Left lung (tissue), 4 donors: ENCODE measurements at regions not wholly inside any gene's neighbourhood (a gene's known extent, or its start where the extent isn't known, plus 50 kb on each side); places are given as distances from the start of the nearest gene placed in this dataset.
A peak's percentile ranks its signal among the peaks of the same experiment; 100 is the strongest.
"Not testable (repeated sequence)": the region's sequence is repeated elsewhere in the genome, so short reads cannot be mapped to it uniquely, and the experiment has no call there.

Experiments
- ATAC-seq: fragments of 200-7000 bp; cut with Tn5 transposase; one replicate; pipeline ENCODE4 v1.9.1; 2020; ENCODE audit warnings: moderate library complexity
- DNase-seq, 4 donors: peaks; one replicate each; pipeline ENCODE4 v3.0.0-alpha.2; 2013 to 2020
- H3K27ac ChIP-seq, 2 donors: fragments of 200-600 bp; sonication (generic) in 1 of 2; one replicate each; pipeline versions ENCODE4 v1.5.0 to v1.8.0; 2020 to 2021
- H3K27me3 ChIP-seq, 2 donors: fragments of 200-600 bp; sonication (generic) in 1 of 2; one replicate each; pipeline versions ENCODE4 v1.5.0 to v1.8.0; 2020 to 2021
- H3K36me3 ChIP-seq, 2 donors: fragments of 200-600 bp; sonication (generic) in 1 of 2; one replicate each; pipeline versions ENCODE4 v1.5.0 to v1.8.0; 2020 to 2021
- H3K4me1 ChIP-seq, 2 donors: fragments of 200-600 bp; one replicate each; pipeline ENCODE4 v1.8.0; 2021
- H3K4me3 ChIP-seq, 2 donors: fragments of 200-600 bp; sonication (generic) in 1 of 2; one replicate each; pipeline versions ENCODE4 v1.5.0 to v1.8.0; 2020 to 2021; ENCODE audit warnings: mild to moderate bottlenecking in 1 of 2
- H3K9me3 ChIP-seq, 2 donors: fragments of 200-600 bp; sonication (generic) in 1 of 2; one replicate each; pipeline versions ENCODE4 v1.5.0 to v1.8.0; 2020 to 2021
- intact Hi-C, 2 donors: fragments of 100-400 bp; cut with DNase I; formaldehyde crosslinking; loops; one replicate each; pipeline versions ENCODE4 v1.11.2 to v1.14.2; 2022
- donor health status: DM: no; HTN: yes; CAD: no.
- donor health status: DM: no; HTN: no; CAD: no.

- H3K27ac ChIP-seq, H3K36me3 ChIP-seq, H3K9me3 ChIP-seq, H3K4me3 ChIP-seq, H3K4me1 ChIP-seq, H3K27me3 ChIP-seq, intact Hi-C loops, ATAC-seq: not testable (repeated sequence)
- DNase-seq: peak in 1 of 4 donors; percentile 31
Observed at GRCh38 chr7:76805262-76805661, 178.2 kb upstream of the POMZP3 start.

- ATAC-seq: peak; percentile 75
- DNase-seq, H3K27me3 ChIP-seq, H3K36me3 ChIP-seq, H3K4me3 ChIP-seq, intact Hi-C loops, H3K9me3 ChIP-seq, H3K4me1 ChIP-seq, H3K27ac ChIP-seq: not testable (repeated sequence)
Observed at GRCh38 chr7:76797639-76798038, 170.6 kb upstream of the POMZP3 start.

GRCh38 chr7:76780693-76781092 is 153.6 kb upstream of the POMZP3 start:
- H3K27me3 ChIP-seq, H3K4me1 ChIP-seq, H3K27ac ChIP-seq, H3K36me3 ChIP-seq, H3K9me3 ChIP-seq, DNase-seq, ATAC-seq, intact Hi-C loops, H3K4me3 ChIP-seq: not testable (repeated sequence)

- H3K4me1 ChIP-seq, DNase-seq, H3K4me3 ChIP-seq, H3K9me3 ChIP-seq, H3K36me3 ChIP-seq, H3K27ac ChIP-seq, intact Hi-C loops, H3K27me3 ChIP-seq: not testable (repeated sequence)
- ATAC-seq: peak; percentile 44
Observed at GRCh38 chr7:76774279-76774678, 147.2 kb upstream of the POMZP3 start.

- H3K4me1 ChIP-seq, H3K9me3 ChIP-seq, H3K36me3 ChIP-seq, DNase-seq, H3K4me3 ChIP-seq, intact Hi-C loops, H3K27me3 ChIP-seq, H3K27ac ChIP-seq, ATAC-seq: not testable (repeated sequence)
Observed at GRCh38 chr7:76771980-76772379, 144.9 kb upstream of the POMZP3 start.

GRCh38 chr7:76763977-76764376 is 136.9 kb upstream of the POMZP3 start:
- intact Hi-C loops, H3K4me3 ChIP-seq, H3K4me1 ChIP-seq, H3K36me3 ChIP-seq, H3K27ac ChIP-seq, H3K27me3 ChIP-seq, H3K9me3 ChIP-seq, ATAC-seq: not testable (repeated sequence)
- peak in 1 of 4 donors; percentile 2 for DNase-seq

- intact Hi-C loops, H3K36me3 ChIP-seq, H3K27ac ChIP-seq, H3K4me3 ChIP-seq, ATAC-seq, DNase-seq, H3K4me1 ChIP-seq, H3K27me3 ChIP-seq, H3K9me3 ChIP-seq: not testable (repeated sequence)
Observed at GRCh38 chr7:76760546-76761220, 133.6 kb upstream of the POMZP3 start.

- H3K4me3 ChIP-seq, H3K27me3 ChIP-seq, ATAC-seq, H3K9me3 ChIP-seq, H3K27ac ChIP-seq, H3K4me1 ChIP-seq, intact Hi-C loops, DNase-seq, H3K36me3 ChIP-seq: not testable (repeated sequence)
Observed at GRCh38 chr7:76739538-76739937, 112.5 kb upstream of the POMZP3 start.

- H3K36me3 ChIP-seq, ATAC-seq, H3K9me3 ChIP-seq, intact Hi-C loops, H3K27me3 ChIP-seq, H3K4me1 ChIP-seq, DNase-seq, H3K4me3 ChIP-seq, H3K27ac ChIP-seq: not testable (repeated sequence)
Observed at GRCh38 chr7:76736724-76737123, 109.6 kb upstream of the POMZP3 start.

GRCh38 chr7:76736091-76736490 is 109.0 kb upstream of the POMZP3 start:
- H3K4me1 ChIP-seq, H3K36me3 ChIP-seq, H3K9me3 ChIP-seq, intact Hi-C loops, ATAC-seq, H3K27ac ChIP-seq, DNase-seq, H3K27me3 ChIP-seq, H3K4me3 ChIP-seq: not testable (repeated sequence)

GRCh38 chr7:76735668-76736067 is 108.6 kb upstream of the POMZP3 start:
- DNase-seq, H3K27ac ChIP-seq, H3K4me3 ChIP-seq, H3K9me3 ChIP-seq, H3K27me3 ChIP-seq, ATAC-seq, H3K36me3 ChIP-seq, H3K4me1 ChIP-seq, intact Hi-C loops: not testable (repeated sequence)

GRCh38 chr7:76728571-76728974 is 101.5 kb upstream of the POMZP3 start:
- DNase-seq, H3K36me3 ChIP-seq, H3K4me3 ChIP-seq, intact Hi-C loops, H3K9me3 ChIP-seq, H3K27ac ChIP-seq, ATAC-seq, H3K4me1 ChIP-seq, H3K27me3 ChIP-seq: not testable (repeated sequence)

- intact Hi-C loops, H3K4me3 ChIP-seq, DNase-seq, ATAC-seq, H3K36me3 ChIP-seq, H3K27ac ChIP-seq, H3K27me3 ChIP-seq, H3K4me1 ChIP-seq, H3K9me3 ChIP-seq: not testable (repeated sequence)
Observed at GRCh38 chr7:76723928-76724327, 96.8 kb upstream of the POMZP3 start.

- H3K4me1 ChIP-seq, DNase-seq, H3K4me3 ChIP-seq, H3K27me3 ChIP-seq, H3K36me3 ChIP-seq, ATAC-seq, H3K27ac ChIP-seq, intact Hi-C loops: not testable (repeated sequence)
- peaks cover 0 to 27% of the 10 kb centered on the region in 2 donors for H3K9me3 ChIP-seq
Observed at GRCh38 chr7:76716551-76716950, 89.5 kb upstream of the POMZP3 start.
